GM12892 (cell line): ENCODE measurements at regions not wholly inside any gene's neighbourhood (a gene's known extent, or its start where the extent isn't known, plus 50 kb on each side); places are given as distances from the start of the nearest gene placed in this dataset.

Experiments
- DNase-seq: peaks from one replicate; pipeline ENCODE4 v3.0.0; 2011; ENCODE audit not compliant: insufficient read length
- FAIRE-seq: peaks from 2 replicates; lab custom pipeline; 2011; peaks lifted over from hg19 to GRCh38; lab: Jason Lieb, UNC
- POLR2A ChIP-seq: IDR thresholded peaks from 2 replicates; pipeline ENCODE4 v1.6.1; 2011; ENCODE audit warnings: low read depth, low read length, control low read depth
- POLR2AphosphoS5 ChIP-seq: IDR thresholded peaks from 2 replicates; pipeline ENCODE4 v1.6.1; 2011; ENCODE audit warnings: low read depth, low read length, control low read depth
- TAF1 ChIP-seq: IDR thresholded peaks from 2 replicates; pipeline ENCODE4 v1.6.1; 2011; ENCODE audit warnings: low read depth, mild to moderate bottlenecking, control low read depth, low read length, borderline replicate concordance

- no peak for TF ChIP-seq TAF1
- TF ChIP-seq POLR2A, result no peak
- FAIRE-seq, result no peak
- DNase-seq, result no peak
Measured at GRCh38 chr5:3414371-3414770, 181.3 kb upstream of the IRX1 start.

GRCh38 chr5:3412146-3412545, 183.5 kb upstream of the IRX1 start:
- FAIRE-seq, result no peak
- TF ChIP-seq POLR2A, result no peak
- no peak for TF ChIP-seq TAF1
- TF ChIP-seq POLR2AphosphoS5, result no peak

GRCh38 chr5:3411363-3411762, 184.3 kb upstream of the IRX1 start:
- DNase-seq (no peak), FAIRE-seq (no peak)
- TF ChIP-seq POLR2A (no peak), TAF1 (no peak), POLR2AphosphoS5 (no peak)

More at GRCh38 chr5:3412146-3412545, 183.5 kb upstream of the IRX1 start:
- no peak for DNase-seq

GRCh38 chr5:3401635-3402034, 194.0 kb upstream of the IRX1 start:
- DNase-seq (no peak), FAIRE-seq (no peak)
- TF ChIP-seq POLR2AphosphoS5, result no peak
- TF ChIP-seq POLR2A, result no peak
- no peak for TF ChIP-seq TAF1

GRCh38 chr5:3400659-3401058, 195.0 kb upstream of the IRX1 start:
- DNase-seq (no peak), FAIRE-seq (no peak)
- no peak for TF ChIP-seq POLR2A
- no peak for TF ChIP-seq POLR2AphosphoS5
- no peak for TF ChIP-seq TAF1

GRCh38 chr5:3394891-3395599, 200.6 kb upstream of the IRX1 start:
- no peak for TF ChIP-seq POLR2A
- no peak for TF ChIP-seq POLR2AphosphoS5
- no peak for TF ChIP-seq TAF1
- DNase-seq (no peak), FAIRE-seq (no peak)

- DNase-seq (no peak), FAIRE-seq (no peak)
- TF ChIP-seq TAF1 (no peak), POLR2AphosphoS5 (no peak), POLR2A (no peak)
Measured at GRCh38 chr5:3393920-3394597, 201.6 kb upstream of the IRX1 start.

GRCh38 chr5:3393122-3393919, 202.3 kb upstream of the IRX1 start:
- TF ChIP-seq POLR2AphosphoS5 (no peak), TAF1 (no peak)
- FAIRE-seq (no peak), DNase-seq (no peak)

- no peak for DNase-seq
Measured at GRCh38 chr5:3392306-3392939, 203.2 kb upstream of the IRX1 start.

GRCh38 chr5:3391210-3391609, 204.4 kb upstream of the IRX1 start:
- no peak for FAIRE-seq
- DNase-seq, result no peak
- TF ChIP-seq TAF1, result no peak

More at GRCh38 chr5:3392306-3392939, 203.2 kb upstream of the IRX1 start:
- FAIRE-seq, result no peak
- TF ChIP-seq POLR2A (no peak), POLR2AphosphoS5 (no peak), TAF1 (no peak)

- no peak for TF ChIP-seq TAF1
- TF ChIP-seq POLR2A, result no peak
- TF ChIP-seq POLR2AphosphoS5, result no peak
- no peak for DNase-seq
- no peak for FAIRE-seq
Measured at GRCh38 chr5:3389471-3390026, 206.1 kb upstream of the IRX1 start.
